ENCODE measurements at regions not wholly inside any gene's neighbourhood (a gene's known extent, or its start where the extent isn't known, plus 50 kb on each side); places are given as distances from the start of the nearest gene placed in this dataset.

DNA sequence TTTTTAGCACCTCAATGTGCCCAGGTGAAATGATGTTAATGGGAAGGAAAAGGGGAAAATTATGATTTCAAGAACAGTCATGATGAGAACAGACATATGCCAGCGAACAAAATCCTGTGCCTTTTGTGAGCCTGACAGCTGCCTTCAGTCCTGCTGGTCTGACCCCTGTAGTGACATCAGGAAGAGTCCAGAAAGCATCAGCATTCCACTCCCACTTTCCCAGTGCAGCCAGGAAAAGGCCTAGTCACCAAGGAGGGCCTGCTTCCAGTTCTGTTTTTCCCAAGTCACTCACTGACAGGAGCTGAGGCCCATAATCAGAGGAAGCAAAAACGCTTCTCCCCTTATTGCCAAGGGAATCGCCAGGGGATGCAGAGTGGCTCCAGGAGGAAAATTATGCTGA is 218.4 kb downstream of the ABHD5 start:
- no peak for DNase-seq (ENCODE audit: extremely low spot score in 2 of 2)
- no peaks in the 10 kb centered on the region for H3K9me3 ChIP-seq
- H3K27ac ChIP-seq, result no peak overlapping the region
- TF ChIP-seq POLR2A (IDR thresholded peaks at IDR 0.05), result no peak
- TF ChIP-seq, protein P1, sequence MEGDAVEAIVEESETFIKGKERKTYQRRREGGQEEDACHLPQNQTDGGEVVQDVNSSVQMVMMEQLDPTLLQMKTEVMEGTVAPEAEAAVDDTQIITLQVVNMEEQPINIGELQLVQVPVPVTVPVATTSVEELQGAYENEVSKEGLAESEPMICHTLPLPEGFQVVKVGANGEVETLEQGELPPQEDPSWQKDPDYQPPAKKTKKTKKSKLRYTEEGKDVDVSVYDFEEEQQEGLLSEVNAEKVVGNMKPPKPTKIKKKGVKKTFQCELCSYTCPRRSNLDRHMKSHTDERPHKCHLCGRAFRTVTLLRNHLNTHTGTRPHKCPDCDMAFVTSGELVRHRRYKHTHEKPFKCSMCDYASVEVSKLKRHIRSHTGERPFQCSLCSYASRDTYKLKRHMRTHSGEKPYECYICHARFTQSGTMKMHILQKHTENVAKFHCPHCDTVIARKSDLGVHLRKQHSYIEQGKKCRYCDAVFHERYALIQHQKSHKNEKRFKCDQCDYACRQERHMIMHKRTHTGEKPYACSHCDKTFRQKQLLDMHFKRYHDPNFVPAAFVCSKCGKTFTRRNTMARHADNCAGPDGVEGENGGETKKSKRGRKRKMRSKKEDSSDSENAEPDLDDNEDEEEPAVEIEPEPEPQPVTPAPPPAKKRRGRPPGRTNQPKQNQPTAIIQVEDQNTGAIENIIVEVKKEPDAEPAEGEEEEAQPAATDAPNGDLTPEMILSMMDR (IDR thresholded peaks at IDR 0.05), result no peak
- no peak for TF ChIP-seq POLR2AphosphoS5 (IDR thresholded peaks at IDR 0.05; ENCODE audit: insufficient read depth in 1 of 2, low read depth in 1 of 2)
- no peaks in the 10 kb centered on the region for H3K4me1 ChIP-seq
- intact Hi-C loops (cut with DNase I), result no loop called here
- no peaks in the 10 kb centered on the region for H3K27me3 ChIP-seq
- H3K36me3 ChIP-seq, result no peaks in the 10 kb centered on the region
- no peak overlapping the region for H3K4me3 ChIP-seq

DNA sequence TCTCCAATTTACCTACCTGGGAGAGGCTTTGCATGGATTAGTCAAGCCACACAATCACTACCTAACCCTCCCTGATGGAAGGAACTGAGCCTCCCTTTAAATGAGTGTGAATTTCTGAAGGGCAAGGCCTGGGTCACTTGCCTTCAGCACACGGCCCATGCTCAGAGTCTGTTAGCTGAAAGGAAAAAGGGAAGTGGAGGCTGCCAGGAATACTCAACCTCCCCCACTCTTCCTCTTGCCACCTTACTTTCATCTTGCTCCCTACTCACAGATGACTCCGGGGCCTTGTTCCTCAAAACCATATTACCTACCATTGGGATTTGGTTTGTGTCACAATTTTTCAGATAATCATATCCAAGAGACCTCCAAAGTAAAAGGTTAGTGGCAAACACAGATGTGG is 220.0 kb downstream of the ABHD5 start:
- intact Hi-C loops (cut with DNase I), result no loop called here
- no peak for DNase-seq (ENCODE audit: extremely low spot score in 2 of 2)
- Histone ChIP-seq H3K27ac (no peak overlapping the region), H3K27me3 (no peaks in the 10 kb centered on the region), H3K4me1 (no peaks in the 10 kb centered on the region), H3K9me3 (no peaks in the 10 kb centered on the region), H3K36me3 (no peaks in the 10 kb centered on the region), H3K4me3 (no peak overlapping the region)
- TF ChIP-seq, protein P1 (IDR thresholded peaks at IDR 0.05), result no peak
- TF ChIP-seq POLR2A (IDR thresholded peaks at IDR 0.05) (no peak), POLR2AphosphoS5 (IDR thresholded peaks at IDR 0.05; ENCODE audit: insufficient read depth in 1 of 2, low read depth in 1 of 2) (no peak)

DNA sequence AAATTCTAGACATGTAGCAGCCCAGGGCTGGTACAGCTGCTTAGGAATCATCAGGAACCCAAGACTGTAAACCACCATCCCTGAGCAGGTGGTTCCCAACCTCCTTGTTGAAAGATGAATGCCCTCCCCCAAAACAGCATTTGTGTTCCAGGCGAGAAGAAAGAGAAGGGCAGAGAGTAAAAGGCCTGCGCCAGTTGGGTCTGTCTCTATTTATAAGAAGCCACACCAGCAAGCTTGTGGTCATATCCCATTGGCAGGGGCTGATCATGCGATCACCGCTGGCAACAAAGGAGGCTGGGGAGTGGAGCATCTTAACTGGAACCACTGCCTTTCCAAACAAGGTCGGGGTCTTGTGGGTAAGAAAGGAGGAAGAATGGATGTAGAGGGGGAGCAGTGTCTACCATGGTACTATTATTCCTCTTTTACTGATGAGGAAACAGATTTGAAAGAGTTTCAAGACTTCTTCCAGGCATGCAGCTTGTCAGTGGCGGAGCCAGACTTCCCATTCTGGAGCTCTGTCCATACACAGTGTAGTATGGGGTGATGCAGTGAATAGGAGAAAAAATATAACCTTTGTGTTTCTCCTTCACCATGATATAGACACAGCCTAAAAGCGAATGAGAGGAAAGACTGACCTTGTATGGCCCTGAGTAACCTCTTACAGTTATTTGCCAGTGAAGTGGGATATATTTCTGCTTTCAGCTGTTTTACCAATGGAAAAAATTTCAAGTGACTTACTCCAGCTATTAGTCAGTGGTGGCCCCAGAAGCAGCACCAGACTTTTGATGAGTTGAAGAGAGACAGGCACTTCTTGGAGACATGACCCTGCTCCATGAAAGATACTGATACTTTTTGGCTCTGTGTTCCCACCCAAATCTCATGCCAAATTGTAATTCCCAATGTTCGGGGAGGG is 222.6 kb downstream of the ABHD5 start:
- H3K36me3 ChIP-seq, result no peaks in the 10 kb centered on the region
- no peak overlapping the region for H3K4me3 ChIP-seq
- TF ChIP-seq, protein P1 (IDR thresholded peaks at IDR 0.05), result no peak
- TF ChIP-seq POLR2A (IDR thresholded peaks at IDR 0.05) (no peak), POLR2AphosphoS5 (IDR thresholded peaks at IDR 0.05; ENCODE audit: insufficient read depth in 1 of 2, low read depth in 1 of 2) (no peak)
- H3K27ac ChIP-seq, result no peak overlapping the region
- H3K27me3 ChIP-seq, result no peaks in the 10 kb centered on the region
- intact Hi-C loops (cut with DNase I), result no loop called here
- no peak for DNase-seq (ENCODE audit: extremely low spot score in 2 of 2)
- H3K9me3 ChIP-seq, result no peaks in the 10 kb centered on the region
- H3K4me1 ChIP-seq, result no peaks in the 10 kb centered on the region

DNA sequence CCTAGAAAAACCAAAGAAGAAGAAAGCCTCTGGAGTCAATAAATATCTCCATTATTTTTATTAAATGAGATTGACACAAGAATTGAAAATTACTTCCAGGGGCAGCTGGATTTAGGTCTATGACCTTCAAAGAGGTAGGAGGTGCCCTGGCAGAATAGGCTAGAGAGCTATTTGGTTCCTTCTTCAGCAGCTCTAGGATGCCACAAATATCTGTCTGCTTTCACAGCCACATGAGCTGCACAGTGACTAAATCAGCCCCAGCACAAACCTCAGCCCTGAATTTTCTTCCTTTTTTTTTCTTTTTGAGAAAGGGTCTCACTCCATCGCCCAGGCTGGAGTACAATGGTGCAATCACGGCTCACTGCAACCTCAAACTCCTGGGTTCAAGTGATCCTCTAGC is 223.5 kb downstream of the ABHD5 start:
- intact Hi-C loops (cut with DNase I), result no loop called here
- DNase-seq (ENCODE audit: extremely low spot score in 2 of 2), result no peak
- no peaks in the 10 kb centered on the region for H3K27me3 ChIP-seq
- H3K4me3 ChIP-seq, result no peak overlapping the region
- H3K4me1 ChIP-seq, result no peaks in the 10 kb centered on the region
- H3K9me3 ChIP-seq, result no peaks in the 10 kb centered on the region
- H3K36me3 ChIP-seq, result no peaks in the 10 kb centered on the region
- TF ChIP-seq, protein P1 (IDR thresholded peaks at IDR 0.05), result no peak
- TF ChIP-seq POLR2A (IDR thresholded peaks at IDR 0.05) (no peak), POLR2AphosphoS5 (IDR thresholded peaks at IDR 0.05; ENCODE audit: insufficient read depth in 1 of 2, low read depth in 1 of 2) (no peak)
- no peak overlapping the region for H3K27ac ChIP-seq

DNA sequence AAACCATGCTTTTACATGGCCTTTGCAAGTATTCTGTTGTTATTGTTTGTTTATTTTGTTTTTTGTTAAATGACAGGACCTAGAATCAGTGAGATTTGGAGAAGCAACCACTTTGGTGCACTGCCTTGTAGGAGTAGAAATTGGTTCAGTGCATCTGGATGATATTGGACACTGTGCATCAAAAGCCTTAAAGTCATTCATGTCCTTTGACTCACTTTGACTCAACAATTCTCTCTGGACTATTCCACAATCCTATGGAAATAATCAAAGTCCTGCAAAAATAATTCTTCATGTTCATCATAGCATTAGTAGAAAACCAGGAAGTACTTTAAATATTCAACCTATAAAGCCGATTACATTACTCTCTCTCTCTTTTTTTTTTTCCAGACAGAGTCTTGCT is 224.8 kb downstream of the ABHD5 start:
- Histone ChIP-seq H3K27ac (no peak overlapping the region), H3K4me3 (no peak overlapping the region), H3K36me3 (no peaks in the 10 kb centered on the region), H3K9me3 (no peaks in the 10 kb centered on the region), H3K27me3 (no peaks in the 10 kb centered on the region), H3K4me1 (no peaks in the 10 kb centered on the region)
- no peak for DNase-seq (ENCODE audit: extremely low spot score in 2 of 2)
- TF ChIP-seq POLR2A (IDR thresholded peaks at IDR 0.05) (no peak), POLR2AphosphoS5 (IDR thresholded peaks at IDR 0.05; ENCODE audit: insufficient read depth in 1 of 2, low read depth in 1 of 2) (no peak)
- TF ChIP-seq, protein P1 (IDR thresholded peaks at IDR 0.05), result no peak
- intact Hi-C loops (cut with DNase I), result no loop called here

Measured in vagina (tissue), 2 donors.